Superior temporal gyrus (tissue), 1 donor: ENCODE measurements at regions not wholly inside any gene's neighbourhood (a gene's known extent, or its start where the extent isn't known, plus 50 kb on each side); places are given as distances from the start of the nearest gene placed in this dataset.

Source experiments
- DNase-seq: peaks from one replicate; pipeline ENCODE4 v3.0.0-alpha.2; 2016; ENCODE audit errors: extremely low spot score

DNA sequence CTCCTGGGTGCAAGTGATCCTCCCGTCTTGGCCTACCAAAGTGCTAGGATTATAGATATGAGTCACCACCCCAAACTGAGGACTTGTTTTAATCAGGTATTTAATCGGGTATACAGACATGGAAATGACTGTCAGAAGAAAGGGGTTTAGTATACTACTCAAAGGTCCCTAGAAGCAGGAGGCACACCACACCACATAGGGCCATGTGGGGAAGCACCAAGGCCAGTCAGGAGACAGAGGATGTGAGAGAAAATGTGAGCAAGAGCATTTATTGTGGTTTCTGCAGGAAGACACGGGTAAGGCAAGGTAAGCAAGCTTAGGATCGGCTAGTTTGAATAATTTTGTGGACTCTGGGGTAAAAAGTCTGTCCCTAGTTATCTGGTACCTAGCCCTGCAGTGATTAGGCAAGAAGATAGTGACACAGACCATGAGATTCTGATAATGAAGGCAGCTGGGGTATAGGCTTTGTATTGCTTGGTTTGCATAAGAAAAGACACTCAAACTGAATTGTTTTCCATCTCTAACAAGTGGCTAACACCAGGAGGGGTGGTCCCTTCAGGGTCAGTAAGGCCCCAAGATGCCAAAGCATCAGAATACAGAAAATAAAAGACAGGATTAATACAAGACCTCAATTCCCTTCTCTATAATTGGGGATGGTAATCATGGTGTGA lies 408.8 kb upstream of the F9 start:
- no peak for DNase-seq

DNA sequence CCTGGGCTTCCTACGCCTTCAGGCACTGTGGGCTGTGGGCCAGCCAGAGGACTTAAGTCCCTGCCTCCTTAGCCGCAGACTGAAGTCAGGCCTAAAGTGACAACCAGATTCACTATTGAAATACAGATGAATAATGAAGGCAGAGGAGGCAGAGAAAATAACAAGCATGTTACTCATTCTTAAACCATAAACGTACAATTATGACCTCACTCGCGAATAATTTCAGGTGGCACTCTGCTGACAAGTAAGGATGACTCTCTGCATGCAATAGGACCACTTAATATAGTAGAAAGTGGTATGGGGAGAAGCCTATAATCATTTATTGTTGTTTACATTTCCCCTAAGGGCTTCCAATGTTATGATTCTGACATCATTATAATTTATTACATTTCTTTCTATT lies 409.2 kb upstream of the FGF13 start:
- DNase-seq = no peak

DNA sequence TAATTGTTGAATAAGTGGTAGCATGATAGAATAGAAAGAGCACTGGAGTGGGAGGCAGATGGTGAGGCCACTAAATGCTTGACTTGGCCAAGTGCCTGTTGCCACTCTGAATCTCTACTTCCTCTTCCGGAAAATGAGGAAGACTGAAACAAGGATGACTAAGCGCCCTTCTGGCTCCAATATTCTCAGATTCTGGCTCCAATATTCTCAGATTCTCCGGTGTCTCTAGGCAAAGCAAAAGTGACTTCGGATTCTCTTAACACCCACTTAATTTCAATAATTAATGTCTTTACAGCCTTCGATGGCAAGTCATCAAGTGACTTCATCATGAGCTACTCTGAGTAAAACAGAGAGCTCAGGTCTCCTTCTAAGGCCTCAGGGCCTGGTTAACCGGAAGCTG lies 402.2 kb upstream of the FGF13 start:
- DNase-seq = no peak

DNA sequence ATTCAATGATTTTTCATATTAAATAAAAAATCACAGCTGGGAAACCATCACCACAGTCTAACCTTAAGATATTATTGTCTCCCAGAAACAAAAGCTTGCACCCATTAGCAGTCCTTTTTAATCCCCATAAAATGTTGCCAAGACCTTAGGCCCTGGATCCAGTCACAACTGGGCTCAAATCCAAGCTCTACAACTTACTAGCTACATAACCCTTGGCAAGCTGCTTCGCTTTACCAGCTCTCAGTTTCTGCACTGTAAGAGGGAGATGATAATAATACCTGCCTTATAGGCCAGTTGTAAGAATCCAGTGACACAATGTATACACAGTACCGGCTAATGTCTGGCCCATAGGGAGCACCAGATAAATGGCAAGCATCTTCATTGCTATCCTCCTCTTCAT lies 400.9 kb upstream of the FGF13 start:
- DNase-seq = no peak

DNA sequence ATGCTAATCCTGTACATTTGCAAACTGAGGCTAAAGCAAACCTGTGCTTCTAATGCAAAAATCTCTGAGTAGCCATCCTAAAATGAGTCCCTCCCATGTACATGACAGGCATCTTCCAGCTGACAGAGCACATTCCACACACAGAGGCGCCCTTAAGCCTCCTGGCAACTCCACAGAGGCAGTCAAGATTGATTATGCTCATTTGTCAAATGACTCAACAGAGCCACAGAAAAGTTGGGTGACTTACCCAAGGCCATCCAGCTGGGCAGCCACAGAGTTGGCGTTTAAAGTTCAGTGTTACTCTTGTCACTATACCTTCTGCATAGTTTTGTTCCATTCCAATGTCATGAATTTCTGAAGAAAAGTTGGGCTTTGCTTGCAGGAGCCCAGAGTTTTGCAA lies 394.6 kb upstream of the FGF13 start:
- no peak for DNase-seq

DNA sequence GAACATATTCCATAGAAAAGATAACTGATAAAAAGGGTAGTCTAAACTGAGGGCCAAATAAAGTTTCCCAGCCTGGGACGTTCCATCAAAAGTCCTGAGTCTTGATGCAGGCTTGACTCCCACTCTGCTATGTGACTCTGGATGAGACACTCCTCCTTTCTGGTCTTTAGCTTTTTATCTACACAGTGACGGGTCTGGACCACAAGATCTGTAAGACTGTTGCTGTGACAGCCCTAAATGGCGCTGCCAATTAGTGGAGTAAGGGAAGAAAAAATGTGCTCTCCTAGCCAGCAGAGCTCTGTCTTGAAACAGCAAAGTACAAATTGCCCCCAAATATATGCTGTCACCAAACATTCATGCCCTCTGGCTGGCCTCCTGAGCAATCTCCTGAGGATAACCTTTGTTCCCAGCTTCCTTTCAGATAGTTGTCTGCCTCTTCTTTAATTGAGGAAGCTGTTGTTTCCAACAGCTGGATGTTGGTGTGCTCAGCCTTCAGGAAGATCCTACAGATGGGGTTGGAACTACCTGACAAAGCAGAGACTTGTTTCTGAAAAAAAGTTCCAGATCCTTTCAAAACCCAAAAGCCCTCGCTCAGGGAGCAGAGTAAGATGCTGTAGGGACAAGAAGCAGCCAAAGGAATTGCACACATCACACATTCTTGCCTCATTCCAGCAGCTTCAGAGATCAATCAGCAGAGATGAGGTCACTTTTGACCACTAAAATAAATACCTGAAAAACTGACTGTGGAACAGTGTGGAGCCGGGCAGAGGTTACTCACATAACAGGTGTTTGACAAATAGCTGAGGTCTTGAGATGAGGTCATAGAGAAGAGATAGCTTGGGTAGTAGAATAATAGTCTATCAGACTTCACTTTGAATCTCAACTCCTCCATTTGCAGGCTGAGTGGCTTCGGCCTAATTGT lies 383.4 kb upstream of the FGF13 start:
- no peak for DNase-seq

DNA sequence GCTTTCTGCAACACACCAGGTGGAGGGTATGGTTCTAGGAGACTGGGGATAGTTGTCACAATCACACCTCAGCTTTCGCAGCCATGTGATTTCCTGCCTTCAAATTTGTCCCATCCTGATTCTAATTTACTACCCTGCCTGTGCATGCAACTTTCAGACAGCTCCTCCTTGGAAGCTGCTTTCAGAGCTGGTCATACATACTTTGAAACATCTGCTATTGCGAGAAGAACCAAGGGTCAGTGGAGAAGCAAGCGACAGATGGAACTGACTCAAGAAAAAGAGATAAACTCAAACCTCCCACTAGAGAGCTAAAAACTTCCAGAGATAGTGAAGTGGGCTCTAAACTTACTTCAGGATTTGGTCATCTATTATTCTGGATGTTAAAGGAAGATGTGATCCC lies 381.7 kb upstream of the FGF13 start:
- DNase-seq = no peak

DNA sequence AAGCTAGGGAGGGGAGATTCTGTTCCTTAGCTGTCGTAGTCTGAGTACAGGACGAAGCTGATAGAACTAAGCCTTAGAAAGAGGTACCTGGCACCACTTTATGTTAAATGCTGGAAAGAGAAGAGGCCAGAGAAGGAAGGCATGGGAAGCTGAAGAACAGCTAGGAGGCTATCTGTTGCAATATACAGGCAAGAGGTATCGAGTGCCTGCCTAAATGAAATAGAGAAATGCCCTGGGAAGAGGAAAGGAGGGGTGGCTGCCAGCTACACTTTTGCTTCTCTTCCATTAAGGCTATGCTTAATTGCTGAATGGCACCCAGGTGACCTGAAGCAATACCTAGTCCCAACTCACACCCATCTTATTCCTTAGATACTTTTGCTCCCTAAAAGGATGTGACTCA lies 380.4 kb upstream of the FGF13 start:
- DNase-seq = no peak

DNA sequence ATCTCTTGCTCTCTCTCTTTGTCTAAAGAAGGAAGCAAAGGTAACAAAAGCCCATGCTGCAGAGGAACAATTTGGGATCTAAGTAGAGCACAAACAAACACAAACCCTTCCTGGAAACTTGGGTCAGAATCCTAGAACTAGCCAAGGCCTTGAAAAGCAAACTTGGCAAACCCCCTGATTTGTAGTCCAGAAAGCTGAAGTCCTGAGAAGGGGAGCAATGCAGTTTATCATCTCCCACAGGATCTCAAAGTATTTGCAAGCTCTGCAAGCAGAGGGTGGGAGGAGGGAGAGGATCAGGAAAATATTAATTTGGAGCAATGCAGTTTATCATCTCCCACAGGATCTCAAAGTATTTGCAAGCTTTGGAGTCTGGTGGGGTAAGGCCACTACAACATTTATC lies 379.5 kb upstream of the FGF13 start:
- no peak for DNase-seq

DNA sequence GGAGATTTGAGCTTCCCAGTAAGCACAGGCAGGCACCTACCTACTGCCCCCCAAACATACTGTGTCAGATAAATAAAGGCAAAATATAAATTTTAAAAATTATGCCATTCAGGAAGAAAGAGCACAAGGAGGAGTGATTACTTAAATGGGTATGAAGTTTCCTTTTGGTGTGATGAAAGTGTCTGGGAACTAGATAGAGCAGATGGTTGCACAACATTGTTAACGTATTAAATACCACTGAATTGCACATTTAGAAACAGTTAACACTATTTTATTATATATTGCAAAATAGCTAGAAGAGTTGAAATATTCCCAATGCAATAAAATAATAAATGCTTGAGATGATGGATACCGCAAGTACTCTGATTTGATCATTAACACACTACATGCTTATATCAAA lies 374.7 kb upstream of the FGF13 start:
- no peak for DNase-seq

DNA sequence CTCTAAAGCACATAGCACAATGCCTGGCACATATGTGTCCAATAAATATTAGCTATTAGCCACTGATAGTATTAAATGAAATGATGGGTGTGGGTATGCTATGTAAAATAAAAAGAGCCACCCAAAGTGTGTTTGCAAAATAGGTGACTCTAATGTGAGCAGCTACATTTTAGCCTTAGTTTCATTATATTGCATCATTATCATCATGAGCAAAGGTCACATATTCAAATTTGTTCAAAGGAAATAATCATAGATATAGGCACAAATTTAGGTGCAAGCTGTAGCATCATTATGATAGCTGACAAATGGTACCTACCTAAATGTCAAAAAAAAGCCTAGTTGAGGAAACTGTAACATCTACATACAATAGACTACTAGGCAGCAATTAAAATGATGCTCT lies 373.9 kb upstream of the FGF13 start:
- no peak for DNase-seq

DNA sequence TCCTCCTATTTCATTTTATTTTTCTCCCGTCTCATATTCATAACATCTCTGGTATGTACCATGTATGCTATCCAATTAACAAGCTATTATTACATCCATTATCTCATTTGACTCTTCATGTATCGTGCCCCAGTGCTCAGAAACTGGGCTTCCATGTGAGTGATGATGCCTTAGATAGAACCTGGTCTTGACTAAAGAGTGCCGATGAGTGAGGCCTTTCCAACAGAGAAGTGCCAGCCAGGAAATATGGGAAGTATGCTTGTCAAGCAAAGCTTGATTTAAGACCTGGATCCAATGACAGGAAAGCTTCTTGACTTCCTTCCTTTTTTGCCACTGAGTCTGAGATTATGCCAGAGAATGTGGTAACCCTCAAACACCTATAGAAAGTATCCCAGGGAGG lies 371.7 kb upstream of the FGF13 start:
- DNase-seq = no peak

DNA sequence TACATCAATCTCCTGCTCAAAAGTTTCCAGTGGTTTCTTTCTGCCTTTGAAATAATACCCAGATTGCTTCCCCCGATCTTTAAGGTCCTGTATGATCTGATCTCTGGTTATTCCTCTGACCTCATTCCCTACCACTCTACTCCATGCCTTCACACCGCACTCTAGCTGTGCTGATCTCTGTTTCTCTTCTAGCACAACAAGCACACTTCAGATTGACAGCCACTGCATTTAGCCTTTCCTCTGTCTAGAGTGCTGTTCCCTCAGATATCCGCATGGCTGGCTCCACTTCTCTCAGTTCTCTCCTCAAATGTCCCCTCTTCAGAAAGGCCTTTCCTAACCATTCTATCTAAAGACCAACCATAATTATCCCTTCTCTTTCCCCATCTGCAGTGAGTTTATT lies 370.4 kb upstream of the FGF13 start:
- DNase-seq = no peak

DNA sequence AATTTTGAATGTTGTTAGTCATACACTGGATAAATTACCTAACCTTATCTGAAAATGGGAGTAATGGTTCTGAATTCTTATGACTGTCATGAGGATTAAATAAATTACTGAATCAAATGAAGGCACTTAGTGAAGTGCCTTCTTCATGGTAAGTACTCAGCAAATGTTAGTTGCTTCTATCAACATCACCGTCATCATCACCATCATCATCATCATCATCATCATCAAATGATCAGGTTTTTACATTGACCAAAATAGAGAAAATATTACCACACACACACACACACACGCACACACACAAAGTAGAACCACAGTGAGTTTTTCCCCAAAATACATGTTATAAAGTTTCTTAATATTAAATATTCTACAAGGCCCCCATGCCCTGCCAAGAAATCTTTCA lies 368.3 kb upstream of the FGF13 start:
- DNase-seq = no peak

DNA sequence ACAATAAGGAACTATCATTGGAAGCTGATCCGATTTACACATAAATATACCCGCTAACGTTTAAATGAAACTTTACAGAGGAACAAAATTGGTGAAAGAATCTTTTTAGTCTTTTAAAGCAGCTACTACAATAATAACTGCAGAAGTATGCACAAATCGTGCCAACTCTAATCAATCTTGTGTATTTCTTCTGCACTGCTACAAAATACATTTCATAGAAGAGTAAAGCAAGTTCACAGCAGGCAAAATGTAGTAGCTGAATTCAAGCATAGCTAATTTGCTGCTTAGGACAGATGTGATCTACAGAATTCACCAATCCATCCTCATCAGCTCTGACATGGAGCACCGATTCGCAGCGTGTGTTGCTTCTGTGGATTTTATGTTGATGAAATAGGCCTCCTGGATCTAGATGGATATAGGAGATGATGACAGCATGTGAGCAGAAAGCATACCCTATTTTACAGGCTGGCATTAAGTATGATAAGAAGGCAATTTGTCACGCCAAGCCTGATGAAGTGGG lies 367.3 kb upstream of the FGF13 start:
- no peak for DNase-seq

DNA sequence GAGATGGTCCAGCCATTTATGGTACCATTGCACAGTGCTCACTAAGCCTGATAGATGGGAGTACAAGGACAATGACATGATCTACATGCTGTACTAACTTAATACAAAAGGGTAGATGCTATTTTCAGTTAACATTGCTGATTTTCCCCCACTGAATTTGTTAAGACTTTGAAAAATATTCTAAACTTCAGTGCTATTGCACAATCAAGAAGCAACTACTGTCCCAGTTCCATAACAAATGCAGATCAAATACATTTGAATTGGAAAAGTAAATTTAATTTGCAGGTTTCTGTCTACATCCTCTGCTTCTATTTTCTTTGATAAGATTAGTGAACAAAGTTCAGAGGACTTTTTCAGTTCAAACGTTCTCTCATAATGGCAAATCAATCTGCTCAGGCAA lies 366.8 kb upstream of the FGF13 start:
- no peak for DNase-seq

DNA sequence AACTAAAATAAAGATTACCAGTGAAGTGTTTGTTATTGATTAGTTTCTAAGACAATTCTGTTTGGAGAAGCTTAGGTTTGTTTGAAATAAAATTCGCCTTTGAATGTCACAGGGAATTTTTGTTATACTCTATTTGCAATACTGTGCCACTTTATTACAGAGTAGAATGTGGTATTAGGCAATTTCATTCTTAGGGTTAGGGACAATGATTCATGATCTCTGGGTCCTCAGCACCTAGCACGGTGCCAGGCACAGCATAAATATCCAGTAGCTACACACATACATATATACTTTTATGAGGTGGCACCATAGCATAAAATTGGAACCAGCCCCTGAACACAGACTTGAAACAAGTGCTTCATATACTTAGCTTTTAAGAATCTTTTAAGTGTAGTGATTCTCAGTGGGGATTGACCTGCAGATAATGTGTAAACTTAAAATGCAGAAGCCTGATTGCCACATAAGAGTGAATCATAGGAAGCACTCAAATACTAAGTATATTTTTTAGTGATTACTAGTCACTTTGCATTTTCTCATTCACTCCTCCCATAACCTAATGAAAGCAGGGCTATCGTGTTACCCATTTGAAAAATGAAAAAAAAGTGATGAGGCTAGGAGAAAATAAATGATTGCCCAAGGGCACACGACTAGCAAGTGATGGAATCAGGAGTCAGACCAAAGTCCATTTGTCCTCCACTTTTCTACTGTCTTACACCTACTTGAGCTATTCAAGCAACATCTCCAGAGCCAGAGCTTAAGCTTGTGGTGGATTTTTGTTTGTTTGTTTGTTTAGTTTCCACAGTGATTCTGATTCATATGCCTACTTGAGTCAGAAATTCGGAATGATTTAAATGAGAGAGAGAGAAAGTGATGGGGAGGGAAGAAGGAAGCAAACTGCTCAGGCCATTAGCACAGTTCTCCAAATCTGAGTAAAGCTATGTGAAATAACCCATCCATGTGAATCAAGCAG lies 366.0 kb upstream of the FGF13 start:
- DNase-seq = no peak

DNA sequence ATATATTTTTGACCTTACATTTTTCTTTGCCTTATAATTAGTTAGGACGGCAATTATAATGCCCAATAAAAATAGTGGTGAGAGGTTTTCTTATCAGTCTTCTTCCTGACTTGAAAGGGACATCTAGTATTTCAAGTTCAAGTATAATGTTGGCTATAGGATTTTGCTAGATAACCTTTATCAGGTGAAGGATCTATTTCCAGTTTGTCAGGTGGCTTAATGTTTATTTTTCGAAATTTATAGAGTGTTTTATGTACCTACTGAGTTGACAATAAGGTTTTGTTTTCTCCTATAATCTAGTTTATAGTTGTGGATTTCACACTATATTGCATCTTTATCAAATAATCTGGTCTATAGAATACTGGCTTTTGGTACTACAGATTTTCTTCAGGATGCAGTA lies 351.8 kb upstream of the FGF13 start:
- DNase-seq = no peak

DNA sequence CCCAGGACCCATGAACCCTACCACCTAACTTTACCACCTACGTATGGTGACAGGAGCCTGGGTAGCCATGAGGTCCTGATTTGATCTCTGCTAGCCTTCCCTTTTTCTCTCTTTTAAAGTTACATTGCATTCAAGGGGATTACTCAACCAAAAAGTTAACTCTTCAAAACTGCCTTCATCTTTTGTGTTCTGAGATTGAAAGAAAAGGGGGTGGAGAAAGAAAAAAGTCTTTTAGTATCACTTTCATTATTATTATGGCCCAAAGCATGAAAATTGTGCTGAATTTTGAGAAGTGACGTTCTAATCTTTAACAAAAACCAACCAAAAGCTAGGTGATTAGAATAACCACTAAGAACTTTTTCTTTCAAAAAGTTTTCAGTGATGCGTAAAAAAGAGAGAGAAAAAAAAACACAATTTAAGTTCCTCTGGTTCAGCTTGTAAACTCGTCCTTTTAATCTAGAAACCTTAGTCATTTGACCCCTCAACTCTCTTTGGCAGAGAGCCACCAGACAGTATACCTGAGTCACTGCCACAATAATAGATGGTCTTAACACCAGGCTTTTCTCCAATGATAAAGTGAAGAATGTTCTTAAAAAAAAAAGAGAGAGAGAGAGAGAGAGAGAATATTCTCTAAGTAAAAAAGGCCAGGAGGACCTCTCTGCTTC lies 347.4 kb upstream of the FGF13 start:
- no peak for DNase-seq

DNA sequence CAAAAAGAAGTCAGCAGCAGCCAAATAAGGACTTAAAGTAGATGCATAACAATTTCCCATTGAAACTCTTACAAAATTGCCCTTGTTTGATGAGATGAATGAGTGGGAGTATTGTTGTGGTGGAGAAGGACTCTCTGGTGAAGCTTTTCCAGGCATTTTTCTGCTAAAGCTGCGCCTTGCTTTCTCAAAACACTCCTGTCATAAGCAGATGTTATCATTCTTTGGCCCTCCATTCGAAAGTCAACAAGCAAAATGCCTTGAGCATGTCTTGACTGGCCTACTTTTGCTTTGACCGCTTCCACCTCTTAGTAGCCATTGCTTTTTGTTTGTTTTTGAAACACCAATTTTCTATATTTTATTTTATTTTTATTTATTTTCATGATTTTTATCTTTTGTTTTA lies 340.9 kb upstream of the FGF13 start:
- no peak for DNase-seq

DNA sequence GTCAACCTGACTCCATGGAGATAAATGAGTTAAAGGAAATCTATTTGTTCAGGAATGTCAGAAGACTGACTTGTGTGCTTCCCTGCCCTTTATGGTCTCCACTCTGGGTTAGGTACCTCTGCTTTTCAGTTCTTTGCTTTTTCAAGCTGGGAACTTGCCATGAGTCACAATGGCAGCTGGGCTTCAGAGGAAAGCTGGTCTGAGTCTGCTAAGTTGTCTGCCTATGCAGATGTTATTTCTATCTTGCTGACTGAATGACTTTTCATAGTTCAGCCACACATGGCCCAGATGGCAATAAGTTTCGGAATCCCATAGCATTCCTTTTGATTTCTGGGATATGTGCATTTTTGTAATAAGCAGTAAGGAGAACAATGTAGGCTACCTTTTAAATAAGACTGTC lies 337.9 kb upstream of the FGF13 start:
- no peak for DNase-seq

DNA sequence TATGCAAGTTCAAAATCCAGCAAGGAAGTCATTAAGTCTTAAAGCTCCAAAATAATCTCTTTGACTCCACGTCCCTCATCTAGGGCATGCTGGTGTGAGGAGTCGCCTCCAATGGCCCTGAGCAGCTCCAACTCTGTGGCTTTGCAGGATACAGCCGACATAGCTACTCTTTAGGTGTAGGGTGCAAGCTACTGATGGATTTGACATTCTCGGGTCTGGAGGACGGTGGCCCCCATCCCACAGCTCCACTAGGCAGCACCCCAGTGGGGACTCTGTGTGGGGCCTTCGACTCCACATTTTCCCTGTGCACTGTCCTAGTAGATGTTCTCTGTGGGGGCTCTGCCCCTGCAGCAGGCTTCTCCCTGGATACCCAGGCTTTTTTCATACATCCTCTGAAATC lies 333.2 kb upstream of the FGF13 start:
- DNase-seq = no peak
